Heart left ventricle (tissue), 16 donors: ENCODE measurements at regions not wholly inside any gene's neighbourhood (a gene's known extent, or its start where the extent isn't known, plus 50 kb on each side); places are given as distances from the start of the nearest gene placed in this dataset.

Experiments
- ATAC-seq, 4 donors: fragments of 200-7000 bp; cut with Tn5 transposase; one replicate each; pipeline ENCODE4 v1.9.1; 2020 to 2022; ENCODE audit warnings: moderate library complexity in 4 of 4, mild to moderate bottlenecking in 3 of 4, moderate number of reproducible peaks in 1 of 4
- DNase-seq, 5 donors: peaks; one replicate each; pipeline ENCODE4 v3.0.0-alpha.2; 2020
- H3K27ac ChIP-seq, 12 donors: fragments of 200-600 bp; sonication (generic) in 4 of 12; one replicate each; pipeline versions ENCODE4 v1.5.0 to v1.8.0; 2016 to 2022; ENCODE audit warnings: mild to moderate bottlenecking in 2 of 12
- H3K27me3 ChIP-seq, 9 donors: fragments of 200-600 bp; sonication (generic) in 2 of 9; one replicate each; pipeline versions ENCODE4 v1.5.1 to v1.8.0; 2016 to 2022; ENCODE audit warnings: mild to moderate bottlenecking in 3 of 9
- H3K36me3 ChIP-seq, 9 donors: fragments of 200-600 bp; sonication (generic) in 2 of 9; one replicate each; pipeline versions ENCODE4 v1.5.0 to v1.8.0; 2018 to 2022; ENCODE audit warnings: mild to moderate bottlenecking in 2 of 9
- H3K4me1 ChIP-seq, 12 donors: fragments of 200-600 bp; sonication (generic) in 4 of 12; one replicate each; pipeline versions ENCODE4 v1.5.0 to v1.8.0; 2016 to 2022; ENCODE audit warnings: mild to moderate bottlenecking in 3 of 12
- H3K4me3 ChIP-seq, 12 donors: fragments of 200-600 bp; sonication (generic) in 4 of 12; one replicate each; pipeline versions ENCODE4 v1.5.0 to v1.8.0; 2017 to 2022; ENCODE audit warnings: mild to moderate bottlenecking in 9 of 12, moderate library complexity in 4 of 12
- H3K9me3 ChIP-seq, 12 donors: fragments of 200-600 bp; sonication (generic) in 4 of 12; one replicate each; pipeline versions ENCODE4 v1.5.0 to v1.8.0; 2016 to 2022; ENCODE audit warnings: mild to moderate bottlenecking in 1 of 12
- CTCF ChIP-seq, 12 donors: fragments of 200-600 bp; sonication (generic) in 4 of 12; IDR thresholded peaks; one replicate each; pipeline versions ENCODE4 v1.5.0 to v1.8.0; 2018 to 2022; ENCODE audit warnings: antibody characterized with exemption in 12 of 12, mild to moderate bottlenecking in 5 of 12
- POLR2A ChIP-seq, 2 donors: fragments of 450-650 bp; IDR thresholded peaks; one replicate each; pipeline ENCODE4 v1.6.1; 2017; ENCODE audit warnings: antibody characterized with exemption in 2 of 2, mild to moderate bottlenecking in 2 of 2, moderate library complexity in 2 of 2
- WGBS, 4 donors: extraction: QIAGEN DNeasy Blood & Tissue Kit in 2 of 4; methylation state at CpG; one replicate each; pipeline versions ENCODE4 v1.1.5 to v1.1.7; 2013 to 2018; 5-methylcytosine and 5-hydroxymethylcytosine counted together
- intact Hi-C, 10 donors: fragments of 100-400 bp; cut with DNase I; formaldehyde crosslinking; loops; one replicate each; pipeline versions ENCODE4 v1.11.1 to v1.14.2; 2022
- donor health status: ischemic (EF 13 %, LVEDD 7.1; RV severe dilation, severe dysfunction).
- donor health status: healthy with polysubstance abuse.
- donor health status: DM: no; HTN: yes; CAD: no.
- donor health status: DM: no; HTN: no; CAD: no.
- donor health status: ischemic (EF 25% LVEDD 6.9; RV normal size, moderate dysfunction).
- donor health status: ischemic (EF 25% LVEDD 5.7; RV mildly dilated, moderate dysfunction).
- donor health status: healthy.
- donor health status: DM: yes; HTN: yes; CAD: no.
- donor health status: ischemic (EF 35%, LVEDD 5.7; RV mildly dilated, moderate dysfunction).
- donor health status: nonischemic (EF 11% LVEDD 7.7; RV severe dilation, severe dysfunction).
- donor health status: DM: yes; HTN: yes; CAD: no.
- donor health status: PGD.
- donor health status: ischemic (EF 29% LVEDD 5.4; RV normal size, mild dysfunction).
- donor health status: nonischemic (EF 23%, LVEDD 6.1; RV moderate dilation, normal function).

GRCh38 chr2:111636905-111637304, 247.1 kb downstream of the ANAPC1 start:
- WGBS, 4 donors = 94 to 97% (median 95%) methylated on average over 5 of the region's 5 CpGs
- Histone ChIP-seq H3K9me3 (peaks cover 0 to 7% (median 0%) of the 10 kb centered on the region in 12 donors), H3K36me3 (no peaks in the 10 kb centered on the region), H3K27me3 (no peaks in the 10 kb centered on the region), H3K4me1 (peaks cover 0 to 18% (median 0%) of the 10 kb centered on the region in 12 donors), H3K4me3 (no peak overlapping the region), H3K27ac (no peak overlapping the region)
- ATAC-seq = no peak
- no peak for TF ChIP-seq POLR2A (IDR thresholded peaks at IDR 0.05)
- TF ChIP-seq CTCF (IDR thresholded peaks at IDR 0.05) = no peak
- intact Hi-C loops = no loop called here
- DNase-seq = no peak

- TF ChIP-seq CTCF (IDR thresholded peaks at IDR 0.05) = no peak
- TF ChIP-seq POLR2A (IDR thresholded peaks at IDR 0.05) = no peak
- H3K36me3 ChIP-seq = no peaks in the 10 kb centered on the region
- WGBS, 4 donors = 93 to 96% (median 94%) methylated on average over 4 of the region's 4 CpGs
- peaks cover 0 to 7% (median 0%) of the 10 kb centered on the region in 12 donors for H3K9me3 ChIP-seq
- DNase-seq = no peak
- H3K4me1 ChIP-seq = peaks cover 0 to 16% (median 0%) of the 10 kb centered on the region in 12 donors
- no peak overlapping the region for H3K27ac ChIP-seq
- no peak for ATAC-seq
- no peak overlapping the region for H3K4me3 ChIP-seq
- intact Hi-C loops = no loop called here
- no peaks in the 10 kb centered on the region for H3K27me3 ChIP-seq
These were observed 245.6 kb downstream of the ANAPC1 start for GRCh38 chr2:111638274-111638877.

GRCh38 chr2:111640480-111640879, 243.5 kb downstream of the ANAPC1 start:
- no peak for TF ChIP-seq CTCF (IDR thresholded peaks at IDR 0.05)
- no peak for TF ChIP-seq POLR2A (IDR thresholded peaks at IDR 0.05)
- ATAC-seq (no peak), DNase-seq (no peak)
- intact Hi-C loops = no loop called here
- Histone ChIP-seq H3K27me3 (no peaks in the 10 kb centered on the region), H3K27ac (no peak overlapping the region), H3K4me1 (peaks cover 0 to 7% (median 0%) of the 10 kb centered on the region in 12 donors), H3K36me3 (no peaks in the 10 kb centered on the region), H3K9me3 (peaks cover 0 to 7% (median 0%) of the 10 kb centered on the region in 12 donors), H3K4me3 (no peak overlapping the region)
- WGBS, 4 donors = 51 to 65% (median 59%) methylated on average over 2 of the region's 2 CpGs

GRCh38 chr2:111642586-111643327, 241.2 kb downstream of the ANAPC1 start:
- Histone ChIP-seq H3K27ac (peak overlapping the region in 1 of 12 donors; percentile 33), H3K36me3 (no peaks in the 10 kb centered on the region)
- intact Hi-C loops = no loop called here

More at GRCh38 chr2:111642586-111643327, 241.2 kb downstream of the ANAPC1 start:
- WGBS, 4 donors = 86 to 95% (median 93%) methylated on average over 2 of the region's 2 CpGs
- DNase-seq (no peak), ATAC-seq (peak in 1 of 4 donors; percentile 29)
- peaks cover 0 to 27% (median 12%) of the 10 kb centered on the region in 12 donors for H3K9me3 ChIP-seq
- H3K4me3 ChIP-seq = no peak overlapping the region
- TF ChIP-seq POLR2A (IDR thresholded peaks at IDR 0.05) = no peak
- TF ChIP-seq CTCF (IDR thresholded peaks at IDR 0.05) = no peak
- H3K27me3 ChIP-seq = no peaks in the 10 kb centered on the region
- H3K4me1 ChIP-seq = peaks cover 0 to 7% (median 0%) of the 10 kb centered on the region in 12 donors
